ENCODE measurements at regions not wholly inside any gene's neighbourhood (a gene's known extent, or its start where the extent isn't known, plus 50 kb on each side); places are given as distances from the start of the nearest gene placed in this dataset.
"Not testable (repeated sequence)": the region's sequence is repeated elsewhere in the genome, so short reads cannot be mapped to it uniquely, and the experiment has no call there.

- H3K36me3 Mint-ChIP-seq; ATAC-seq; H3K4me3 ChIP-seq (ENCODE audit: low read length); POLR2A ChIA-PET; H3K4me1 Mint-ChIP-seq; H3K9me3 Mint-ChIP-seq; H3K4me3 Mint-ChIP-seq; H3K4me1 ChIP-seq (ENCODE audit: control insufficient read depth in 2 of 2, insufficient read depth in 2 of 2, low read length in 2 of 2); H3K27me3 Mint-ChIP-seq; H3K9me3 ChIP-seq (ENCODE audit: control insufficient read depth in 2 of 3, low read length in 3 of 3); H3K27ac ChIP-seq (ENCODE audit: low read depth, low read length); DNase-seq; CTCF ChIA-PET; H3K27me3 ChIP-seq (ENCODE audit: control insufficient read depth in 2 of 2, insufficient read depth in 2 of 2, low read length in 2 of 2); H3K36me3 ChIP-seq (ENCODE audit: control insufficient read depth in 2 of 3, insufficient read depth in 3 of 3, low read length in 3 of 3); intact Hi-C loops (cut with micrococcal nuclease); H3K27ac Mint-ChIP-seq: not testable (repeated sequence)
Measured at GRCh38 chr9:40315215-40315614, 813.3 kb downstream of the FOXD4L6 start.

- CTCF ChIA-PET; intact Hi-C loops (cut with micrococcal nuclease); ATAC-seq; H3K9me3 ChIP-seq (ENCODE audit: control insufficient read depth in 2 of 3, low read length in 3 of 3); H3K36me3 Mint-ChIP-seq; H3K9me3 Mint-ChIP-seq; H3K27ac ChIP-seq (ENCODE audit: low read depth, low read length); H3K4me1 ChIP-seq (ENCODE audit: control insufficient read depth in 2 of 2, insufficient read depth in 2 of 2, low read length in 2 of 2); DNase-seq; H3K27ac Mint-ChIP-seq; H3K4me3 ChIP-seq (ENCODE audit: low read length); H3K27me3 Mint-ChIP-seq; H3K36me3 ChIP-seq (ENCODE audit: control insufficient read depth in 2 of 3, insufficient read depth in 3 of 3, low read length in 3 of 3); H3K4me3 Mint-ChIP-seq; H3K4me1 Mint-ChIP-seq; H3K27me3 ChIP-seq (ENCODE audit: control insufficient read depth in 2 of 2, insufficient read depth in 2 of 2, low read length in 2 of 2); POLR2A ChIA-PET: not testable (repeated sequence)
Measured at GRCh38 chr9:40289999-40290398, 838.5 kb downstream of the FOXD4L6 start.

All from naive thymus-derived CD4-positive, alpha-beta T cell (primary cell).